Adipocyte (in vitro differentiated cells): ENCODE measurements at regions not wholly inside any gene's neighbourhood (a gene's known extent, or its start where the extent isn't known, plus 50 kb on each side); places are given as distances from the start of the nearest gene placed in this dataset.

Experiments used
- DNase-seq: peaks from one replicate; pipeline ENCODE4 v3.0.0-alpha.2; 2015; ENCODE audit warnings: low read depth
- H3K27me3 ChIP-seq: replicated peaks from 2 replicates; pipeline ENCODE4 v1.7.0; 2013; ENCODE audit warnings: mild to moderate bottlenecking, low read length, moderate library complexity; ENCODE audit not compliant: control insufficient read depth, insufficient read depth
- H3K36me3 ChIP-seq: 2 replicates; pipeline ENCODE4 v1.7.0; 2013; ENCODE audit warnings: low read length, mild to moderate bottlenecking, moderate library complexity; ENCODE audit not compliant: control insufficient read depth, insufficient read depth, severe bottlenecking
- H3K4me1 ChIP-seq: 2 replicates; pipeline ENCODE4 v1.7.0; 2013; ENCODE audit warnings: mild to moderate bottlenecking, low read length, moderate library complexity; ENCODE audit not compliant: control insufficient read depth, insufficient read depth
- H3K4me3 ChIP-seq: 2 replicates; pipeline ENCODE4 v1.7.0; 2013; ENCODE audit warnings: mild to moderate bottlenecking, low read length, moderate library complexity
- H3K9ac ChIP-seq: 2 replicates; pipeline ENCODE4 v1.7.0; 2013; ENCODE audit warnings: mild to moderate bottlenecking, low read length, moderate library complexity
- H3K9me3 ChIP-seq: 2 replicates; pipeline ENCODE4 v1.7.0; 2013; ENCODE audit warnings: mild to moderate bottlenecking, low read length, moderate library complexity; ENCODE audit not compliant: control insufficient read depth

- Histone ChIP-seq H3K4me1 (peaks cover 32% of the 10 kb centered on the region), H3K9ac (peak overlapping the region; percentile 24)
- no peak for DNase-seq
Observed at GRCh38 chr12:68452078-68452715, 120.0 kb upstream of the MDM1 start.

GRCh38 chr12:68453278-68453677 lies 121.1 kb upstream of the MDM1 start:
- Histone ChIP-seq H3K9me3 (no peaks in the 10 kb centered on the region), H3K4me3 (no peak overlapping the region), H3K9ac (no peak overlapping the region), H3K4me1 (peaks cover 22% of the 10 kb centered on the region), H3K36me3 (no peaks in the 10 kb centered on the region), H3K27me3 (no peaks in the 10 kb centered on the region)
- DNase-seq, result no peak

More at GRCh38 chr12:68452078-68452715, 120.0 kb upstream of the MDM1 start:
- no peaks in the 10 kb centered on the region for H3K36me3 ChIP-seq
- peak overlapping the region; percentile 49 for H3K4me3 ChIP-seq
- no peaks in the 10 kb centered on the region for H3K27me3 ChIP-seq
- H3K9me3 ChIP-seq, result no peaks in the 10 kb centered on the region

GRCh38 chr12:68453876-68454275 lies 121.7 kb upstream of the MDM1 start:
- DNase-seq, result no peak
- Histone ChIP-seq H3K4me3 (no peak overlapping the region), H3K36me3 (no peaks in the 10 kb centered on the region), H3K9me3 (no peaks in the 10 kb centered on the region), H3K27me3 (no peaks in the 10 kb centered on the region), H3K9ac (no peak overlapping the region), H3K4me1 (peaks cover 22% of the 10 kb centered on the region)

DNA sequence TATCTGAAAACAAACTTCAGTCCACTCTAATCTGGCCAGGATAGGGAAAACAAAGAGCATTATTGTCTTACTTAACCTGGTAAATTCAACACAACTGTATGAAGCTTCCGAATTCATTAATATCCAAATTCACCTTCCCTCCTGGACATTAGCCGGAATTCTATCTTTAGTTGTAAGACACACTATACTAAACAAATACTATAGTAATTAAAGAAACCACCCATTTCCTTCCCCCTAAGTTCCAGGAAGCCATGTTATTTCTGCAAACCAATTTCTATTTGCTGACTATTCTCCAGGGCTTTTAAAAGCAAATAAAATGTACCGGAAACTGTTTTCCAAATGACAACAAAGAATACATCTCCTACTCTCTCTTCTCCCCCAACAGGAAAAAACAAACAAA lies 122.7 kb upstream of the MDM1 start:
- Histone ChIP-seq H3K4me3 (no peak overlapping the region), H3K9ac (no peak overlapping the region), H3K4me1 (peaks cover 22% of the 10 kb centered on the region), H3K36me3 (no peaks in the 10 kb centered on the region), H3K9me3 (no peaks in the 10 kb centered on the region), H3K27me3 (no peaks in the 10 kb centered on the region)
- no peak for DNase-seq

- Histone ChIP-seq H3K27me3 (no peaks in the 10 kb centered on the region), H3K4me1 (peaks cover 17% of the 10 kb centered on the region), H3K4me3 (no peak overlapping the region), H3K9ac (no peak overlapping the region), H3K9me3 (no peaks in the 10 kb centered on the region), H3K36me3 (no peaks in the 10 kb centered on the region)
- no peak for DNase-seq
Observed at GRCh38 chr12:68455691-68456345, 123.7 kb upstream of the MDM1 start.

- no peak overlapping the region for H3K4me3 ChIP-seq
- no peak overlapping the region for H3K9ac ChIP-seq
- H3K27me3 ChIP-seq, result no peaks in the 10 kb centered on the region
- H3K9me3 ChIP-seq, result no peaks in the 10 kb centered on the region
- no peak for DNase-seq
- H3K4me1 ChIP-seq, result no peaks in the 10 kb centered on the region
- H3K36me3 ChIP-seq, result no peaks in the 10 kb centered on the region
Observed at GRCh38 chr12:68458866-68459265, 126.7 kb upstream of the MDM1 start.

GRCh38 chr12:68460236-68460635 lies 128.1 kb upstream of the MDM1 start:
- Histone ChIP-seq H3K9ac (no peak overlapping the region), H3K9me3 (no peaks in the 10 kb centered on the region), H3K4me1 (peaks cover 3% of the 10 kb centered on the region), H3K4me3 (no peak overlapping the region), H3K36me3 (no peaks in the 10 kb centered on the region), H3K27me3 (no peaks in the 10 kb centered on the region)
- no peak for DNase-seq

DNA sequence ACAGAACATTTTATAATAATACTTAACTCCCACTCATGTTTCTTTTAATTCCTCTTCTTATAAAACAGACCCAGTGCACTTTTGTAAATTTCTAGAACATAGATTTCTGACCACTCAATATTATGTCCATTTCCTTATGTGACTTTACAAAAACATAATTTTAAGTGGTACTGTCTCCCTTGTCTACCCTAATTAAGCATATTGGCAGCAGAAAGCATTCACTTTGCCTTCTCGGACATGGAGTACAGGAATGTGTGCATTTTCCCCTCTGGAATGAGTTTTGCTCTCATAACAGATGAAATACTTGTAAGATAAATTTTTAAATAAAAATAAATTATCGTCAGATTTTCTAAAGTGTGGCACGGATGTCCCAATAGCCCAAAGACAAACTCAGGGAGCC lies 129.5 kb upstream of the MDM1 start:
- Histone ChIP-seq H3K9me3 (no peaks in the 10 kb centered on the region), H3K36me3 (no peaks in the 10 kb centered on the region), H3K4me1 (peaks cover 11% of the 10 kb centered on the region), H3K4me3 (no peak overlapping the region), H3K27me3 (no peaks in the 10 kb centered on the region), H3K9ac (no peak overlapping the region)
- no peak for DNase-seq

DNA sequence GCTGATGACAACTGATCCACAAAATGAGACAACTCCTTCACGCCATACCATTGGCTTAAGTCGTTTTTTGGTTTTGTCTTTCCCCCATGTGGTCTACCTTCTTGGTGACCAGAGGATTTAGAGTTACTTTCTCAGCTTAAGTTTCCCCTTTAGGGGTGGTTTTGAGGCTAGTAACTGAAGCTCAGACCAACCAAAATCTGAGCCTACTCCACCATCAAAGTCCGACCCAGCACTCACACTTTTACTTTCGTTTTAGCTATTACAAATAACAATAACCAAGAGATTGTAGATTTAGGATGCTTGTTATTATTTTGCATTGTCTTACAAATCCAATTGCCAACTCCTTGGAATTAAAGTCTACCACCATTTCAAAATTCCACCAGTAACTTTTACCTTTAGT lies 130.6 kb upstream of the MDM1 start:
- no peak overlapping the region for H3K9ac ChIP-seq
- H3K4me3 ChIP-seq, result no peak overlapping the region
- no peaks in the 10 kb centered on the region for H3K36me3 ChIP-seq
- peaks cover 11% of the 10 kb centered on the region for H3K4me1 ChIP-seq
- no peak for DNase-seq
- H3K27me3 ChIP-seq, result no peaks in the 10 kb centered on the region
- no peaks in the 10 kb centered on the region for H3K9me3 ChIP-seq

DNA sequence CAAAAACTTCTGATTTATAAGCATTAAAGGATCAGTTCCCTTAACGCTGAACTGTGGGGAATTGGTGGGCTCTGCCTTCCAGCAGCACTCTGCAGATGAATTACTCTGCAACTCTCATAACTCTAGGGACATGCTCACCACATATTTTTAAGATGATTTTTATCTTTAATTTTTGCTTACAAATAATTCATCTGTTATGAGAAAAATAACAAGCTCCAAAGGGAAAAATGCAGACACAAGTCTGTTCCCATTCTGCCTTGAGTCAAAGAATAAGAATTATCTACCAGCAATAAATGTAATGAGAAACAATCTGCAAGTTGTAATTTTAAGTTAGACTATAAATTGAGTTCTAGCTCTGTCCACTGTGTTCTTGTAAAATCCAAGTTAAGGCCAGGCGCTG lies 133.1 kb upstream of the MDM1 start:
- Histone ChIP-seq H3K9ac (no peak overlapping the region), H3K36me3 (no peaks in the 10 kb centered on the region), H3K9me3 (no peaks in the 10 kb centered on the region), H3K27me3 (no peaks in the 10 kb centered on the region), H3K4me3 (no peak overlapping the region), H3K4me1 (peaks cover 11% of the 10 kb centered on the region)
- no peak for DNase-seq

DNA sequence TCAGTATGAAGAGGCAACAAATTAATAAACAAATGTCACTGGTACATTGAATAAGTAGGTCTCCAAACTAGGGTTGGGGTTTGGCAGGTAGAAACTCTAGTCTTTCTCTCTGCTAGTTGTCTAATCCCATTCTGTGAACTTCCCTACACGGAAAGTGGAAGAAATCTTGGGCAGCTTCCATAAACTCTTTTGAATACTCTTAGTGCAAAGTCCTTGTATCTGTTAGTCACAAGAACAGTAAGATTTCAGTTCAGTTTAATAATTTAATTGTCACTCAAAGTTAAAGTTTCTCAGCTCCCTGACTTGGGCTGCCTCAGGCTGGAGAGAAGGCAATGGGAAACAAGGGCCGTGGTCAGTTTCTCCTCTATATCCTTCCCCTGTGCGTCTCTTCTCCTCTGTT lies 135.4 kb upstream of the MDM1 start:
- Histone ChIP-seq H3K4me3 (no peak overlapping the region), H3K36me3 (no peaks in the 10 kb centered on the region), H3K4me1 (peaks cover 11% of the 10 kb centered on the region), H3K9ac (no peak overlapping the region), H3K9me3 (no peaks in the 10 kb centered on the region), H3K27me3 (no peaks in the 10 kb centered on the region)
- no peak for DNase-seq

GRCh38 chr12:68468036-68468435 lies 135.9 kb upstream of the MDM1 start:
- peaks cover 11% of the 10 kb centered on the region for H3K4me1 ChIP-seq
- H3K9me3 ChIP-seq, result no peaks in the 10 kb centered on the region
- H3K27me3 ChIP-seq, result no peaks in the 10 kb centered on the region
- peak; percentile 25 for DNase-seq
- H3K9ac ChIP-seq, result no peak overlapping the region
- H3K4me3 ChIP-seq, result no peak overlapping the region
- no peaks in the 10 kb centered on the region for H3K36me3 ChIP-seq
